H9 (cell line): ENCODE measurements at regions not wholly inside any gene's neighbourhood (a gene's known extent, or its start where the extent isn't known, plus 50 kb on each side); places are given as distances from the start of the nearest gene placed in this dataset.
"Not testable (repeated sequence)": the region's sequence is repeated elsewhere in the genome, so short reads cannot be mapped to it uniquely, and the experiment has no call there.

Source experiments
- DNase-seq: peaks from one replicate; pipeline ENCODE4 v3.0.0-alpha.2; 2017
- H2AFZ ChIP-seq: one replicate; pipeline ENCODE4 v1.6.1; 2013; ENCODE audit warnings: mild to moderate bottlenecking, low read length, control low read depth, moderate library complexity
- H2AK5ac ChIP-seq: 2 replicates; pipeline ENCODE4 v1.6.1; 2013; ENCODE audit warnings: low read length, control low read depth, mixed read lengths; ENCODE audit not compliant: insufficient read length
- H2BK120ac ChIP-seq: one replicate; pipeline ENCODE4 v1.6.1; 2013; ENCODE audit warnings: low read depth, mild to moderate bottlenecking, low read length, control low read depth, inconsistent platforms; ENCODE audit not compliant: poor library complexity, severe bottlenecking
- H2BK12ac ChIP-seq: 2 replicates; pipeline ENCODE4 v1.6.1; 2013; ENCODE audit warnings: low read length, control low read depth, mixed read lengths, low read depth; ENCODE audit not compliant: insufficient read length
- H2BK15ac ChIP-seq: 2 replicates; pipeline ENCODE4 v1.6.1; 2013; ENCODE audit warnings: low read depth, low read length, control low read depth
- H2BK20ac ChIP-seq: one replicate; pipeline ENCODE4 v1.6.1; 2013; ENCODE audit warnings: low read depth, mild to moderate bottlenecking, low read length, control low read depth, inconsistent platforms; ENCODE audit not compliant: poor library complexity, severe bottlenecking
- H2BK5ac ChIP-seq: 2 replicates; pipeline ENCODE4 v1.6.1; 2013; ENCODE audit warnings: low read length, control low read depth, mixed read lengths; ENCODE audit not compliant: insufficient read length
- H3K14ac ChIP-seq: 2 replicates; pipeline ENCODE4 v1.6.1; 2013; ENCODE audit warnings: low read length, control low read depth; ENCODE audit not compliant: insufficient read depth
- H3K18ac ChIP-seq: 2 replicates; pipeline ENCODE4 v1.6.1; 2013; ENCODE audit warnings: low read depth, mild to moderate bottlenecking, mixed read lengths, low read length, control low read depth; ENCODE audit not compliant: insufficient read length
- H3K23ac ChIP-seq: 2 replicates; pipeline ENCODE4 v1.6.1; 2013; ENCODE audit warnings: low read length, control low read depth, mixed read lengths, low read depth; ENCODE audit not compliant: insufficient read length
- H3K23me2 ChIP-seq: 2 replicates; pipeline ENCODE4 v1.6.1; 2013; ENCODE audit warnings: low read depth, mild to moderate bottlenecking, mixed read lengths, low read length, control low read depth; ENCODE audit not compliant: insufficient read length, poor library complexity, severe bottlenecking
- H3K27ac ChIP-seq: 2 replicates; pipeline ENCODE4 v1.5.1; 2013; ENCODE audit warnings: low read length, control low read depth, mixed read lengths, low read depth; ENCODE audit not compliant: insufficient read length
- H3K27me3 ChIP-seq: 2 replicates; pipeline ENCODE4 v1.6.1; 2013; ENCODE audit warnings: low read length, control low read depth, inconsistent platforms; ENCODE audit not compliant: insufficient read depth
- H3K4ac ChIP-seq: 2 replicates; pipeline ENCODE4 v1.6.1; 2013; ENCODE audit warnings: low read depth, mild to moderate bottlenecking, control low read depth, inconsistent platforms, low read length, moderate library complexity
- H3K4me1 ChIP-seq: 2 replicates; pipeline ENCODE4 v1.6.1; 2013; ENCODE audit warnings: low read length, control low read depth, inconsistent platforms; ENCODE audit not compliant: insufficient read depth
- H3K4me2 ChIP-seq: 2 replicates; pipeline ENCODE4 v1.6.1; 2013; ENCODE audit warnings: low read length, control low read depth, mixed read lengths; ENCODE audit not compliant: insufficient read length, insufficient read depth
- H3K56ac ChIP-seq: 2 replicates; pipeline ENCODE4 v1.6.1; 2013; ENCODE audit warnings: low read depth, mild to moderate bottlenecking, mixed read lengths, low read length, control low read depth; ENCODE audit not compliant: insufficient read length
- H3K79me1 ChIP-seq: 2 replicates; pipeline ENCODE4 v1.6.1; 2013; ENCODE audit warnings: low read depth, mild to moderate bottlenecking, moderate library complexity, low read length, control low read depth, inconsistent platforms; ENCODE audit not compliant: insufficient read depth, poor library complexity, severe bottlenecking
- H3K79me2 ChIP-seq: 2 replicates; pipeline ENCODE4 v1.6.1; 2013; ENCODE audit warnings: low read length, control low read depth, inconsistent platforms; ENCODE audit not compliant: insufficient read depth
- H3K9ac ChIP-seq: 2 replicates; pipeline ENCODE4 v1.6.1; 2013; ENCODE audit warnings: low read length, control low read depth, mixed read lengths; ENCODE audit not compliant: insufficient read length; ENCODE audit errors: extremely low read depth
- H3K9me3 ChIP-seq: one replicate; pipeline ENCODE4 v1.6.1; 2013; ENCODE audit warnings: low read depth, low read length, inconsistent platforms; ENCODE audit not compliant: control insufficient read depth
- H3T11ph ChIP-seq: one replicate; pipeline ENCODE4 v1.6.1; 2013; ENCODE audit warnings: mild to moderate bottlenecking, low read length, control low read depth, inconsistent platforms
- H4K20me1 ChIP-seq: one replicate; pipeline ENCODE4 v1.6.1; 2013; ENCODE audit not compliant: control insufficient read depth, insufficient read length, insufficient read depth
- H4K5ac ChIP-seq: 2 replicates; pipeline ENCODE4 v1.6.1; 2013; ENCODE audit warnings: low read depth, mild to moderate bottlenecking, mixed read lengths, low read length, control low read depth; ENCODE audit not compliant: insufficient read length
- H4K8ac ChIP-seq: replicated peaks from 2 replicates; pipeline ENCODE4 v1.6.1; 2013; ENCODE audit warnings: low read length, control low read depth, mixed read lengths, low read depth; ENCODE audit not compliant: insufficient read length
- H4K91ac ChIP-seq: 2 replicates; pipeline ENCODE4 v1.6.1; 2013; ENCODE audit warnings: low read depth, mild to moderate bottlenecking, moderate library complexity, mixed read lengths, low read length, control low read depth; ENCODE audit not compliant: insufficient read length
- H3K27ac Mint-ChIP-seq, 3 experiments: 2 replicates in 2 of 3; 3 replicates in 1 of 3; pipeline ENCODE4 v1.8.0; 2020 to 2021; ENCODE audit warnings: mixed read lengths in 3 of 3, mild to moderate bottlenecking in 1 of 3, moderate library complexity in 1 of 3
- H3K27me3 Mint-ChIP-seq: 2 replicates; pipeline ENCODE4 v1.8.0; 2021; ENCODE audit warnings: low read depth, mild to moderate bottlenecking, moderate library complexity, mixed read lengths
- H3K36me3 Mint-ChIP-seq, 3 experiments: 2 replicates in 2 of 3; 3 replicates in 1 of 3; pipeline ENCODE4 v1.8.0; 2020 to 2021; ENCODE audit warnings: low read depth in 3 of 3, mixed read lengths in 3 of 3; ENCODE audit not compliant: insufficient read depth in 1 of 3
- H3K4me1 Mint-ChIP-seq, 2 experiments: 2 replicates each; pipeline ENCODE4 v1.8.0; 2020; ENCODE audit warnings: mixed read lengths in 2 of 2
- H3K4me3 Mint-ChIP-seq, 2 experiments: 2 replicates in 1 of 2; 3 replicates in 1 of 2; pipeline ENCODE4 v1.8.0; 2020 to 2021; ENCODE audit warnings: mild to moderate bottlenecking in 2 of 2, mixed read lengths in 2 of 2, moderate library complexity in 1 of 2
- H3K9me3 Mint-ChIP-seq, 2 experiments: 2 replicates in 1 of 2; 3 replicates in 1 of 2; pipeline ENCODE4 v1.8.0; 2020; ENCODE audit warnings: mild to moderate bottlenecking in 2 of 2, mixed read lengths in 2 of 2, moderate library complexity in 1 of 2
- WGBS: extraction: QIAGEN DNeasy Blood & Tissue Kit; methylation state at CpG from one replicate; pipeline ENCODE4 v1.1.7; 2013; ENCODE audit warnings: missing lambda C conversion rate, low lambda C conversion rate, mixed read lengths; ENCODE audit not compliant: insufficient read length; ENCODE audit errors: extremely low coverage; 5-methylcytosine and 5-hydroxymethylcytosine counted together
- TF ChIP-seq, protein P1 (sequence below): fragments of 200-600 bp; sonication (generic); conservative IDR thresholded peaks from 3 replicates; pipeline ENCODE4 v1.8.0; 2021; ENCODE audit warnings: antibody characterized with exemption, mild to moderate bottlenecking

DNA sequence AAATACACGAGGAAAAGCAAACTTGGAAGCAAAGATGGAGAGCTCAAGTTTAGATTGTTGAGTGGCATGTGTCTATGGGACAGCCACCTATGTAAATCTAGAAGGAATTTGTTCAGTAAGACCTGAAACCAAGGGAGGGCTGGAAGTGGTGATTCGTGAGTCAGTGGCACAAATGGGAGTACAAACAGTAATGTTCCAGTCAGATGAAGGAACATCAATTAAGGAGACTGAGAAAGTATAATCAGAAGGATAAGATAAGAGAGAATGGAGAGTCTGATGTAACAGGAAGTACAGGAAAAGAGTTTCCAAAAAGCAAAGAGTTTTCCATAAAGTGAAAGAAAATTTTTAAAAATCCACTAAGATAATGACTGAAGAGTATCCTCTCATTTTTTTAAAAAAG lies 544.2 kb downstream of the KIF20B start:
- Histone ChIP-seq H3K18ac (no peak overlapping the region), H3K4me2 (no peak overlapping the region), H3K9ac (no peak overlapping the region), H3K4me1 (no peaks in the 10 kb centered on the region), H2BK120ac (no peak overlapping the region), H2BK5ac (no peak overlapping the region), H3T11ph (no peak overlapping the region), H4K5ac (no peak overlapping the region), H3K14ac (no peak overlapping the region), H2AFZ (no peak overlapping the region), H3K9me3 (no peaks in the 10 kb centered on the region), H2AK5ac (no peak overlapping the region), H3K23me2 (no peaks in the 10 kb centered on the region), H3K56ac (no peak overlapping the region), H3K79me2 (no peaks in the 10 kb centered on the region), H4K91ac (no peak overlapping the region), H3K27me3 (no peaks in the 10 kb centered on the region), H4K8ac (no peak overlapping the region), H3K4ac (no peak overlapping the region), H3K23ac (no peak overlapping the region), H2BK15ac (no peak overlapping the region), H3K79me1 (no peaks in the 10 kb centered on the region), H4K20me1 (no peaks in the 10 kb centered on the region), H3K27ac (no peak overlapping the region), H2BK20ac (no peak overlapping the region), H2BK12ac (no peak overlapping the region)
- DNase-seq: no peak
- TF ChIP-seq, protein P1, sequence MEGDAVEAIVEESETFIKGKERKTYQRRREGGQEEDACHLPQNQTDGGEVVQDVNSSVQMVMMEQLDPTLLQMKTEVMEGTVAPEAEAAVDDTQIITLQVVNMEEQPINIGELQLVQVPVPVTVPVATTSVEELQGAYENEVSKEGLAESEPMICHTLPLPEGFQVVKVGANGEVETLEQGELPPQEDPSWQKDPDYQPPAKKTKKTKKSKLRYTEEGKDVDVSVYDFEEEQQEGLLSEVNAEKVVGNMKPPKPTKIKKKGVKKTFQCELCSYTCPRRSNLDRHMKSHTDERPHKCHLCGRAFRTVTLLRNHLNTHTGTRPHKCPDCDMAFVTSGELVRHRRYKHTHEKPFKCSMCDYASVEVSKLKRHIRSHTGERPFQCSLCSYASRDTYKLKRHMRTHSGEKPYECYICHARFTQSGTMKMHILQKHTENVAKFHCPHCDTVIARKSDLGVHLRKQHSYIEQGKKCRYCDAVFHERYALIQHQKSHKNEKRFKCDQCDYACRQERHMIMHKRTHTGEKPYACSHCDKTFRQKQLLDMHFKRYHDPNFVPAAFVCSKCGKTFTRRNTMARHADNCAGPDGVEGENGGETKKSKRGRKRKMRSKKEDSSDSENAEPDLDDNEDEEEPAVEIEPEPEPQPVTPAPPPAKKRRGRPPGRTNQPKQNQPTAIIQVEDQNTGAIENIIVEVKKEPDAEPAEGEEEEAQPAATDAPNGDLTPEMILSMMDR: no peak
- no peak overlapping the region for H3K4me3 Mint-ChIP-seq
- H3K4me1 Mint-ChIP-seq: peaks cover 4 to 7% of the 10 kb centered on the region in 2 experiments; a peak in 3 of 4 replicates
- no peak overlapping the region for H3K27ac Mint-ChIP-seq
- H3K9me3 Mint-ChIP-seq: no peaks in the 10 kb centered on the region
- no peaks in the 10 kb centered on the region; a peak in 1 of 7 replicates for H3K36me3 Mint-ChIP-seq
- no CpG with 5 or more reads among the region's 2 CpGs for WGBS
- H3K27me3 Mint-ChIP-seq: no peaks in the 10 kb centered on the region

DNA sequence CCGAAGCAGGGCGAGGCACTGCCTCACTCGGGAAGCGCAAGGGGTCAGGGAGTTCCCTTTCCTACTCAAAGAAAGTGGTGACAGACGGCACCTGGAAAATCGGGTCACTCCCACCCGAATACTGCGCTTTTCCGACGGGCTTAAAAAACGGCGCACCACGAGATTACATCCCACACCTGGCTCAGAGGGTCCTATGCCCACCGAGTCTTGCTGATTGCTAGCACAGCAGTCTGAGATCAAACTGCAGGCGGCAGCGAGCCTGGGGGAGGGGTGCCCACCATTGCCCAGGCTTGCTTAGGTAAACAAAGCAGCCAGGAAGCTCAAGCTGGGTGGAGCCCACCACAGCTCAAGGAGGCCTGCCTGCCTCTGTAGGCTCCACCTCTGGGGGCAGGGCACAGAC lies 549.4 kb downstream of the KIF20B start:
- Mint-ChIP-seq H3K4me1 (peaks cover 13% of the 10 kb centered on the region in 2 experiments; a peak in 3 of 4 replicates), H3K27ac (peak overlapping the region in 1 of 3 experiments; percentile 70; a peak in 2 of 7 replicates), H3K4me3 (peak overlapping the region in 1 of 2 experiments; percentile 12; a peak in 1 of 5 replicates)
- H2BK5ac ChIP-seq, H3K36me3 Mint-ChIP-seq, H3K27me3 Mint-ChIP-seq, H4K8ac ChIP-seq, H2BK12ac ChIP-seq, H3T11ph ChIP-seq, H3K27me3 ChIP-seq, H3K23me2 ChIP-seq, H3K18ac ChIP-seq, H3K23ac ChIP-seq, H3K14ac ChIP-seq, H3K56ac ChIP-seq, H3K79me1 ChIP-seq, H2AFZ ChIP-seq, H4K20me1 ChIP-seq, H3K4me2 ChIP-seq, H3K9ac ChIP-seq, H3K79me2 ChIP-seq, H2AK5ac ChIP-seq, H2BK15ac ChIP-seq, H3K9me3 Mint-ChIP-seq, H3K27ac ChIP-seq, H4K91ac ChIP-seq, H2BK120ac ChIP-seq, H4K5ac ChIP-seq, H3K4ac ChIP-seq, H2BK20ac ChIP-seq, H3K9me3 ChIP-seq, H3K4me1 ChIP-seq: not testable (repeated sequence)
- DNase-seq: peak; percentile 27
- no CpG with 5 or more reads among the region's 16 CpGs for WGBS
